ENCODE measurements at regions not wholly inside any gene's neighbourhood (a gene's known extent, or its start where the extent isn't known, plus 50 kb on each side); places are given as distances from the start of the nearest gene placed in this dataset.
"Not testable (repeated sequence)": the region's sequence is repeated elsewhere in the genome, so short reads cannot be mapped to it uniquely, and the experiment has no call there.

DNA sequence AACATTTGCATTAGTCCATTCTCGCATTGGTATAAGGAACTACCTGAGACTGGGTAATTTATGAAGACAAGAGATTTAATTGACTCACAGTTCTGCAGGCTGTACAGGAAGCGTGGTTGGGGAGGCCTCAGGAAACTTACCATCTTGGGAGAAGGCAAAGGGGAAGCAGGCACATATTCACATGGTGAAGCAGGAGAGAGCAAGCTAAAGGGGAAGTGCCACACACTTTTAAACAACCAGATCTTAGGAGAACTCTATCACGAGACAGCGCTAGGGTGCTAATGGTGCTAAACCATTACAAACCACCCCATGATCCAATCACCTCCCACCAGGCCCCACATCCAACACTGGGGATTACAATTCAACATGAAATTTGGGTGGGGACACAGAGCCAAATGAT lies 201.7 kb upstream of the MGAT5 start:
- Mint-ChIP-seq H3K27me3 (peaks cover 3% of the 10 kb centered on the region), H3K27ac (no peak overlapping the region), H3K9me3 (peaks cover 2% of the 10 kb centered on the region)

DNA sequence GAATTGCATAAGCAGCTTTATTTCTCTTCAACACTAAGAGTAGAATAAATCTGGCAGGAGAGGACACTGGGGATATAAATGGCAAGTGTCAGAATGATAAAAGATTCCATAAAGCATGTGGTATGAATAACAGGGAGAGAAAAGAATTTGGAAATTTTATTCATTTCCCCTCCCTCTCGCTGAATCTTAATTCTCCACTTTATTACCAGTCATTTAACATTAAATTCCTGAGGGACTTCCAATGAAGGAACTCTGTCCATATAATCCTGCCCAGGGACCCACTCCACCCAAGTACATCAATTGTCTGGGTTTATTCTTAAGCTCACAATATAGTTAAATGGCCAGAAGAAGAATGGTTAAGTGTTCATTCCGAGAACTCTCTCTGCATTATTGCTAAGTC lies 197.7 kb upstream of the MGAT5 start:
- Mint-ChIP-seq H3K4me3 (no peak overlapping the region), H3K27ac (no peak overlapping the region), H3K36me3 (ENCODE audit: low read depth) (no peaks in the 10 kb centered on the region), H3K27me3 (no peaks in the 10 kb centered on the region), H3K9me3 (no peaks in the 10 kb centered on the region), H3K4me1 (ENCODE audit: low read depth) (peaks cover 6% of the 10 kb centered on the region)
- no peak for DNase-seq

More for the DNA sequence above, 201.7 kb upstream of the MGAT5 start:
- H3K4me1 Mint-ChIP-seq (ENCODE audit: low read depth): no peaks in the 10 kb centered on the region
- no peaks in the 10 kb centered on the region for H3K36me3 Mint-ChIP-seq (ENCODE audit: low read depth)
- H3K4me3 Mint-ChIP-seq: no peak overlapping the region
- DNase-seq: no peak

DNA sequence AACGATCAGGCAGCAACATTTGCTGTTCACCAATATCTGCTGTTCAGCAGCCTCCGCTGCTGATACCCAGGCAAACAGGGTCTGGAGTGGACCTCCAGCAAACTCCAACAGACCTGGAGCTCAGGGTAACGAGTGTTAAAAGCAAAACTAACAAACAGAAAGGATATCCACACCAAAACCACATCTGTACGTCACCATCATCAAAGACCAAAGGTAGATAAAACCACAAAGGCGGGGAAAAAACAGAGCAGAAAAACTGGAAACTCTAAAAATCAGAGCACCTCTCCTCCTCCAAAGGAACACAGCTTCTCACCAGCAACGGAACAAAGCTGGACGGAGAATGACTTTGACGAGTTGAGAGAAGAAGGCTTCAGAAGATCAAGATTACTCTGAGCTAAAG lies 192.8 kb upstream of the MGAT5 start:
- not testable (repeated sequence) for H3K27ac Mint-ChIP-seq
- H3K27me3 Mint-ChIP-seq: peaks cover 11% of the 10 kb centered on the region

DNA sequence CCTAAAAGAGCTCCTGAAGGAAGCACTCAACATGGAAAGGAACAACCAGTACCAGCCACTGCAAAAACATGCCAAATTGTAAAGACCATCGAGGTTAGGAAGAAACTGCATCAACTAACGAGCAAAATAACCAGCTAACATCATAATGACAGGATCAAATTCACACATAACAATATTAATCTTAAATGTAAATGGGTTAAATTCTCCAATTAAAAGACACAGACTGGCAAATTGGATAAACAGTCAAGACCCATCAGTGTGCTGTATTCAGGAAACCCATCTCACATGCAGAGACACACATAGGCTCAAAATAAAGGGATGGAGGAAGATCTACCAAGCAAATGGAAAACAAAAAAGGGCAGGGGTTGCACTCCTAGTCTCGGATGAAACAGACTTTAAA lies 191.6 kb upstream of the MGAT5 start:
- H3K4me3 Mint-ChIP-seq; H3K27ac Mint-ChIP-seq; DNase-seq; H3K36me3 Mint-ChIP-seq (ENCODE audit: low read depth): not testable (repeated sequence)
- Mint-ChIP-seq H3K4me1 (ENCODE audit: low read depth) (peaks cover 11% of the 10 kb centered on the region), H3K9me3 (peaks cover 11% of the 10 kb centered on the region), H3K27me3 (peaks cover 11% of the 10 kb centered on the region)

More for the DNA sequence above, 192.8 kb upstream of the MGAT5 start:
- peaks cover 11% of the 10 kb centered on the region for H3K9me3 Mint-ChIP-seq
- H3K4me3 Mint-ChIP-seq; H3K36me3 Mint-ChIP-seq (ENCODE audit: low read depth); DNase-seq: not testable (repeated sequence)
- H3K4me1 Mint-ChIP-seq (ENCODE audit: low read depth): peaks cover 11% of the 10 kb centered on the region

DNA sequence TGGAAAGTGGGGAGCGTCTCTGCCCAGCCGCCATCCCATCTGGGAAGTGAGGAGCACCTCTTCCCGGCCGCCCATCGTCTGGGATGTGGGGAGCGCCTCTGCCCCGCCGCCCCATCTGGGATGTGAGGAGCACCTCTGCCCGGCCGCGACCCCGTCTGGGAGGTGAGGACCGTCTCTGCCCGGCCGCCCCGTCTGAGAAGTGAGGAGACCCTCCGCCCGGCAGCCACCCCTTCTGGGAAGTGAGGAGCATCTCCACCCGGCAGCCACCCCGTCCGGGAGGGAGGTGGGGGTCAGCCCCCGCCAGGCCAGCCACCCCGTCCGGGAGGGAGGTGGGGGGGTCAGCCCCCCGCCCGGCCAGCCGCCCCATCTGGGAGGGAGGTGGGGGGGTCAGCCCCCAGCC lies 190.0 kb upstream of the MGAT5 start:
- H3K27me3 Mint-ChIP-seq: peaks cover 11% of the 10 kb centered on the region
- peaks cover 11% of the 10 kb centered on the region for H3K4me1 Mint-ChIP-seq (ENCODE audit: low read depth)

DNA sequence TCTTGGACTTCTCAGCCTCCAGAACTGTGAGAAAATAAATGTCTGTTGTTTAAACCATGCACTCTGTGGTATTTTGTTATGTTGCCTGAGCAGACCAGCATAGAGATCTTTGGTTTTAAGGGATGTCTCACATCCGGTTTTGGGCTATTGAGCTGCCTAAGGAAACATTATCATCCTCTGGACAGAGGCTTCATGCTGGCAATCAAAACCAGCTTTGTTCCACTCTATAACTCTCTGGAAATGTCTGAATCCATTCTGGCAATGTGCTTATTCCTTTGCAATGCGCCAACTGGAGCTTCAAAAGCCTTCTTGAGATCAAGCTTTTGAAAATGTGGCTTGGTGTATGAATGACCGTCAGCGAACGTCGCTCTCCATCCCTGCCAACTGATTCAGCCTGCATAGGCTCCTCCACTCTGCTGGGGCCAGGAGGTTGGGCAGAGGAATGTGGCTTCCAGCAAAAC lies 183.6 kb upstream of the MGAT5 start:
- Mint-ChIP-seq H3K27ac (no peak overlapping the region), H3K4me1 (ENCODE audit: low read depth) (no peaks in the 10 kb centered on the region), H3K36me3 (ENCODE audit: low read depth) (no peaks in the 10 kb centered on the region), H3K27me3 (no peaks in the 10 kb centered on the region), H3K9me3 (no peaks in the 10 kb centered on the region), H3K4me3 (no peak overlapping the region)
- no peak for DNase-seq

More for the DNA sequence above, 190.0 kb upstream of the MGAT5 start:
- not testable (repeated sequence) for H3K36me3 Mint-ChIP-seq (ENCODE audit: low read depth); H3K27ac Mint-ChIP-seq; DNase-seq; H3K4me3 Mint-ChIP-seq
- H3K9me3 Mint-ChIP-seq: peaks cover 11% of the 10 kb centered on the region

DNA sequence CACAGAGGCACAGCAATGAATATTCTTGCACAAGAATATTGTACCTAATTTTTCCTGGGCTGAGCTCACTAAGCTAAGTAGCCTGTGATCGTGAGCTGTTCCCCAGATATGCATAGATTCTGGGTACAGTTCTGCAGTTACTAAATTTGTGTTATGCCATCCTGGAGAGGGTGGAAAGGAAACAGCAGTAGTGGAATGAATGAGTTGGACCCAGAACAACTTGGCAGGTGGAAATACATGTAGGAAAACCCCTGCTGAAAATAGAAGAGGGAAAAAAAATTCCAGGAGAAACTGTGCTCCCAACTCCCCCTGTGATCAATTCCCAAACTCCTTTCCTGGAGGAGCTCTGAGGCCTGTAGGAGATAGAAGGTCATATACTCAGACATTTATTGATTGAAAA lies 181.5 kb upstream of the MGAT5 start:
- no peaks in the 10 kb centered on the region for H3K9me3 Mint-ChIP-seq
- no peaks in the 10 kb centered on the region for H3K36me3 Mint-ChIP-seq (ENCODE audit: low read depth)
- no peak overlapping the region for H3K27ac Mint-ChIP-seq
- DNase-seq: no peak
- H3K4me3 Mint-ChIP-seq: no peak overlapping the region
- no peaks in the 10 kb centered on the region for H3K4me1 Mint-ChIP-seq (ENCODE audit: low read depth)
- peaks cover 2% of the 10 kb centered on the region for H3K27me3 Mint-ChIP-seq

DNA sequence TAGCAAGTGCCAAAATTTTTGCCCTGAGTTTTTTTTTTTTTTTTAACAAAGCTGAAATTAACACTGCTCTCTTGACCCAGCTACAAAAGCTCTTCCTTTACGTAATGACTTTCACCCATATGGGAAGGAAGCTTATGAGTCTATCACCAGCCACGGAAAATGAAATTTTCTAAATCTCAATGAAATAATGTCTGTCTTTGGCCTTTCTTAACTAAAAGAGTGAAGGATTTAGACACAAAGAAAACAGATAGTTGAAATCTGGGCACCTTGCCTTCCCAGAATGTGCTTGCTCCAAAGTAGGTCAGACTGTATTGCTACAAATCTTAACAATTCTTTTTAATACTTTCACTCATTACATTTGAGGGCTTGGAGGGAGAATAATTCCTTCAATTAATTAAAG lies 180.8 kb upstream of the MGAT5 start:
- H3K9me3 Mint-ChIP-seq: no peaks in the 10 kb centered on the region
- no peak for DNase-seq
- peaks cover 6% of the 10 kb centered on the region for H3K27me3 Mint-ChIP-seq
- H3K4me3 Mint-ChIP-seq: no peak overlapping the region
- no peaks in the 10 kb centered on the region for H3K4me1 Mint-ChIP-seq (ENCODE audit: low read depth)
- H3K27ac Mint-ChIP-seq: no peak overlapping the region
- H3K36me3 Mint-ChIP-seq (ENCODE audit: low read depth): no peaks in the 10 kb centered on the region

DNA sequence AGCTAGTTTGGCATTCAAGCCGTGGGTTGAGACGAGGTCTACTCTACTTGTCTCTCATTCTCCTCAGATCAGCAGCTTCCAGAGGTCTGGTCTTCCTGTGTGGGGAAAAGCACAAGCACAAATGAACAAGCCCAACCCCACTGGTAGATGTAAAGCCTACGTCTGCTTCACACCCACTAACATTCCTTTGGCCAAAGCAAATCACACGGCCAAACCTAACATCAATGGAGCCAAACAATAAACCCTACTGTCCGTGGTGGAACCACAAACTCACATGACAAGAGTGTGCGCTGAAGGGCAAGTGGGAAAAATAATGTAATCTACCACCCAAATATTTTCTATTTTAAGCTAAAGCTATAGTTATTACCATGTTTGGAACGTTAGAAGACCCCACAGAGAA lies 179.3 kb upstream of the MGAT5 start:
- DNase-seq: no peak
- Mint-ChIP-seq H3K9me3 (no peaks in the 10 kb centered on the region), H3K4me1 (ENCODE audit: low read depth) (no peaks in the 10 kb centered on the region), H3K36me3 (ENCODE audit: low read depth) (no peaks in the 10 kb centered on the region), H3K27me3 (peaks cover 8% of the 10 kb centered on the region), H3K4me3 (no peak overlapping the region), H3K27ac (no peak overlapping the region)

DNA sequence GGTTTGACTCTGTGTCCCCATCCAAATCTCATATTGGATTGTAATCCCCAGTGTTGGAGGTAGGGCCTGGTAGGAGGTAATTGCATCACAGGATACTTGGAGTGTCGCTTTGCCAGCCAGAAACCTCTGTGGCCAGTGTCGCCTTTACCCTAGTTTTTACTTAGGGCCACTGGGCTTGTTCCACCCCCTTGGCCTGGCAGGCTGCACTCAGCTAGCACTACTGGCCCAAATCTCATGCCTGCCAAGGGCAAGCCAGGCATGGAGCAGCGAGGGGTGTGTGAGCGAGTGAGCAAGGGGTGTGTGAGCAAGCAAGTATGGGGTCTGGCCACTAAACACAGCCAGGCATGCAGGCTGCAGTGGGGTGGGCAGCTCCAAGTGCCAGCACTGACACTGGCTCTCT lies 178.7 kb upstream of the MGAT5 start:
- H3K4me3 Mint-ChIP-seq: no peak overlapping the region
- no peaks in the 10 kb centered on the region for H3K4me1 Mint-ChIP-seq (ENCODE audit: low read depth)
- no peaks in the 10 kb centered on the region for H3K36me3 Mint-ChIP-seq (ENCODE audit: low read depth)
- no peaks in the 10 kb centered on the region for H3K9me3 Mint-ChIP-seq
- H3K27me3 Mint-ChIP-seq: peaks cover 8% of the 10 kb centered on the region
- H3K27ac Mint-ChIP-seq: no peak overlapping the region
- no peak for DNase-seq

DNA sequence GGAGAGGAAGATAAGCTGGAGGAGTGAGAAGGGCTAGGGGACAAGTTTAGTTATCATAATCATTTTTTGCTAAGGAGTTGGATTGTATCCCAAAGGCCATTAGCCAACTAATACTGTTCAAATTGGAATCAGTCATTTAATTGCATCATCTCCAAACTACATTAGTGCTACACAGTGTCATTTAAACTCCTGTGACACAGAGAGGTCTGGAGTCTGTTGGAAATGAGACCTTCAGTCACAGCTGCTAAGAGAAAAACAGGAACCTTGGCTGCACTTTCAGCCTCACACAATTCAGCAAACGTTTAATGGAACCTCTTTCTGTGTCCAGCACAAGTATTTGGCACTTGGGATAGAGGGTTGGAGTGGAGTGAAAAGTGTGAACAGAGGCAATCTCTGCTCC lies 175.5 kb upstream of the MGAT5 start:
- DNase-seq: no peak
- Mint-ChIP-seq H3K27ac (no peak overlapping the region), H3K4me3 (no peak overlapping the region), H3K36me3 (ENCODE audit: low read depth) (no peaks in the 10 kb centered on the region), H3K4me1 (ENCODE audit: low read depth) (no peaks in the 10 kb centered on the region), H3K9me3 (no peaks in the 10 kb centered on the region), H3K27me3 (peaks cover 12% of the 10 kb centered on the region)

DNA sequence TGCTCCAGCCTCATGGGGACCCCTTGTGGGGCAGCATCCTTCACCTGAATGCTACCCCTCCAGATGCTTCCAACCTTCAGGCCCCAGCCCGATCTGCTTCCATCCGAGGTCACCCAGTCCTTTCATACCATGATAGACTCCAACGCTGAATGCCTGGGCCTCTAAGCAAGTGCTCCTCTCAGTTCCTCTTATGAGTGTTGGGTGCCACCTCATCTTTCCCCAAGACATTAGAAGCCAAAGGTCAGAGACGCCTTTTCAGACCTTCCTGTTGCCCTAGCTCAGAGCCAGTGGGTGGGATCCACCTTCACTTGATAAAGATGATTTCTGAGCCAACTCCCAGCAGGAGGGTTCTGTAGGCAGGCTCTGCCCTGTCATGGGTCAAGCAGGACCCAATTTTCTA lies 174.5 kb upstream of the MGAT5 start:
- Mint-ChIP-seq H3K4me3 (no peak overlapping the region), H3K9me3 (no peaks in the 10 kb centered on the region), H3K27me3 (peaks cover 12% of the 10 kb centered on the region), H3K4me1 (ENCODE audit: low read depth) (no peaks in the 10 kb centered on the region), H3K36me3 (ENCODE audit: low read depth) (no peaks in the 10 kb centered on the region), H3K27ac (no peak overlapping the region)
- no peak for DNase-seq

DNA sequence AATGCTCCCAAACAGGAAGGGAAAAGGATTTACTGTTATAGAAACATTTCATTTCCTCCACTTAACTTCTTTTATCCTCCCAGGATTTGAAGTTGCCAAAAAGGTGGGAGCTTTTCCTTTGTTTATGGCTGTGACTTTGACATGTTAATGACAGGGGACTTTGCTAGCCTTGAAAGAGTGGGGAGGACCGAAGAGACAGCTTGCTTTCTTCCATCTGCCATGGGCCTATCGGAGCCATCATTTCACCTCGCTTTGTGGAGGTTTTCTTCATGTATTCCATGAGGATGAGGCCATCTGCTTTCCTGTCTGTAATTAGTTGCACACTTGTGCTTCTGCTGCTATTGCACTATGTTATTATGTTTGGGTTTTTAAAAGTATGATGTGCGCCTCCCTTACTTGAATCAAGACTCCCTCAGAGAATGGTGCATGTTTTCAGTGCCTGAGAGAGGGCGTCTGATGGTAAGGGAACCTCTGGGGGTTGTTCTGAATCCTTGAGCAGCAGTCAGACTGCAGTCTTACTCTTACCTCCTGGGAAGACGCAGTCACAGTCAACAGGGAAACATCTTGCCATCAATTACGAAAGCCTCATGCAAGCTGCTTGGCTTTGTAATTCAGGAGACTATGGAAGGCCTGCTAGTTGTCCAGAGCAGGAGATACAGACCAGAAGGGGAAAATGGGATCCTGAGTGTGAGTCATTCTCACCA lies 173.3 kb upstream of the MGAT5 start:
- H3K4me1 Mint-ChIP-seq (ENCODE audit: low read depth): no peaks in the 10 kb centered on the region
- DNase-seq: no peak
- H3K4me3 Mint-ChIP-seq: no peak overlapping the region
- no peaks in the 10 kb centered on the region for H3K36me3 Mint-ChIP-seq (ENCODE audit: low read depth)
- peaks cover 12% of the 10 kb centered on the region for H3K27me3 Mint-ChIP-seq
- no peaks in the 10 kb centered on the region for H3K9me3 Mint-ChIP-seq
- no peak overlapping the region for H3K27ac Mint-ChIP-seq

DNA sequence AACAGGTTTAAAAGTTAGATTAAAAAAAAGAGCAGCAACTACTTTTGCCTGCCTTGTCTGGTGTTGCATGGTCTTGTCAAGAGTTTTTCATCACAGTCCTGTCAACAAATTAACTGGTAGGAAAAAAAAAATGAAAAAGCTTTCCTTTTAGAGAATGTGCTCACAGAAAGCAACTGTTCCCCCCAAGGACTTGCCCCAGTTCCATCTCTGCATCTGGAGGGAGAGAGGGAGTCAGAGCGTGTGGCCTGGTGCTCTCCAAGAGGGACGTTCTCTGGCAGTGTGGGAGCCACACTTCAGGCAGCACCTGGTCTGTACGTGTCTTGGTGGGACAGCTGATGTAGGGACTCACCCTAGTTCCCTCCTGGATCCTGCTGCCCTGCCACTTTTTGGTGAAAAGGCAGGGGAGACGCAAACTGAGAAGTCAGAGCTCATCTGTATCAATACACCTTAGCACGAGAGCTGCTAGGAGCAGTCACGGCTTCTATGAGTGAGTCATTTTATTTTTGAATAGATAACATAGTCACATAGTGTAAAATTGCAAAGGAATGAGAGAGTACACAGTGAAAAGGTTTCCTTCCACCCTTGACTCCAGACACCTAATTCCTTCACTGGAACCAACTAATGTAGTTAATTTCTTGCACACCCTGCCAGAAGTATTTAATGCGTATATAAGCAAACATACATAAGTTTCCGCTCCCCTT lies 172.5 kb upstream of the MGAT5 start:
- DNase-seq: no peak
- Mint-ChIP-seq H3K27ac (no peak overlapping the region), H3K27me3 (peaks cover 12% of the 10 kb centered on the region), H3K36me3 (ENCODE audit: low read depth) (no peaks in the 10 kb centered on the region), H3K4me3 (no peak overlapping the region), H3K9me3 (no peaks in the 10 kb centered on the region), H3K4me1 (ENCODE audit: low read depth) (no peaks in the 10 kb centered on the region)

DNA sequence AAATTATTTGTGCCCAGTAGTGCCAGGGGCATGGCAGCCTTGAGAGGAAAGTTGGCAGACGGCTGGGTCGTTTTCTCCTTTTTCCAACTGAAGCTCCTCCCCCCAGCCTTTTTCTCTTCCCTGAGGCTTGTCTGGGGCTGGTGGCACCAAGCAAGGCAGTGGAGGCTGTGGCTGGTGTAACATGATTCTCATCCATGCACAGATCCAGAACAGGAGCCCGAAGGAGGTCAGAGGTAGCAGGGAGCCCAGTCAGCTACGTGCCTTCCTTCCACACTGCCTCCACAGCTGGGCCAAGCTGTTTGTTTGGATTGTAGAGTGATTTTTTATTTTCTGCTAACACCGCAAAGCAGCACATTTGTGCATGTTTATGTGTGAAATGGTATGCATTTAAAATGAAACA lies 170.3 kb upstream of the MGAT5 start:
- Mint-ChIP-seq H3K4me3 (no peak overlapping the region), H3K36me3 (ENCODE audit: low read depth) (no peaks in the 10 kb centered on the region), H3K27me3 (peaks cover 3% of the 10 kb centered on the region), H3K4me1 (ENCODE audit: low read depth) (no peaks in the 10 kb centered on the region), H3K9me3 (no peaks in the 10 kb centered on the region), H3K27ac (no peak overlapping the region)
- DNase-seq: no peak
